VCaP (cell line): ENCODE measurements at regions not wholly inside any gene's neighbourhood (a gene's known extent, or its start where the extent isn't known, plus 50 kb on each side); places are given as distances from the start of the nearest gene placed in this dataset.

Source experiments
- H3K27ac ChIP-seq: fragments of 450-650 bp; 2 replicates; pipeline ENCODE4 v1.5.1; 2017
- CTCF ChIP-seq: fragments of 450-650 bp; conservative IDR thresholded peaks from 2 replicates; pipeline ENCODE4 v1.5.1; 2017; ENCODE audit warnings: mild to moderate bottlenecking, moderate library complexity

GRCh38 chr1:72643142-72643541 is 360.8 kb upstream of the NEGR1 start:
- TF ChIP-seq CTCF = no peak
- H3K27ac ChIP-seq = no peak overlapping the region

GRCh38 chr1:72637593-72637992 is 355.3 kb upstream of the NEGR1 start:
- no peak for TF ChIP-seq CTCF

GRCh38 chr1:72636631-72637030 is 354.3 kb upstream of the NEGR1 start:
- no peak overlapping the region for H3K27ac ChIP-seq
- TF ChIP-seq CTCF = no peak

More at GRCh38 chr1:72637593-72637992, 355.3 kb upstream of the NEGR1 start:
- no peak overlapping the region for H3K27ac ChIP-seq

- TF ChIP-seq CTCF = no peak
- no peak overlapping the region for H3K27ac ChIP-seq
These were observed 353.4 kb upstream of the NEGR1 start for GRCh38 chr1:72635719-72636118.

- TF ChIP-seq CTCF = no peak
- H3K27ac ChIP-seq = no peak overlapping the region
These were observed 352.6 kb upstream of the NEGR1 start for GRCh38 chr1:72634946-72635345.

- no peak for TF ChIP-seq CTCF
These were observed 349.1 kb upstream of the NEGR1 start for GRCh38 chr1:72631449-72631848.

GRCh38 chr1:72623299-72623708 is 341.0 kb upstream of the NEGR1 start:
- H3K27ac ChIP-seq = no peak overlapping the region
- TF ChIP-seq CTCF = peak; percentile 80

More at GRCh38 chr1:72631449-72631848, 349.1 kb upstream of the NEGR1 start:
- H3K27ac ChIP-seq = no peak overlapping the region

GRCh38 chr1:72620453-72620852 is 338.1 kb upstream of the NEGR1 start:
- no peak overlapping the region for H3K27ac ChIP-seq
- no peak for TF ChIP-seq CTCF
